Tibial nerve (tissue), 4 donors: ENCODE measurements at regions not wholly inside any gene's neighbourhood (a gene's known extent, or its start where the extent isn't known, plus 50 kb on each side); places are given as distances from the start of the nearest gene placed in this dataset.
"Not testable (repeated sequence)": the region's sequence is repeated elsewhere in the genome, so short reads cannot be mapped to it uniquely, and the experiment has no call there.

Experiments
- DNase-seq, 2 donors: peaks; one replicate each; pipeline ENCODE4 v3.0.0-alpha.2; 2019; ENCODE audit warnings: low spot score in 2 of 2
- H3K27ac ChIP-seq, 4 donors: fragments of 200-600 bp; sonication (generic) in 3 of 4; one replicate each; pipeline ENCODE4 v1.5.1; 2017 to 2019; ENCODE audit warnings: mild to moderate bottlenecking in 1 of 4
- H3K27me3 ChIP-seq, 2 donors: fragments of 200-600 bp; sonication (generic) in 1 of 2; one replicate each; pipeline versions ENCODE4 v1.5.1 to v1.6.0; 2017 to 2019
- H3K36me3 ChIP-seq, 3 donors: fragments of 200-600 bp; sonication (generic); one replicate each; pipeline ENCODE4 v1.5.1; 2018 to 2019
- H3K4me1 ChIP-seq, 4 donors: fragments of 200-600 bp; sonication (generic) in 3 of 4; one replicate each; pipeline ENCODE4 v1.5.1; 2017 to 2019
- H3K4me3 ChIP-seq, 4 donors: fragments of 200-600 bp; sonication (generic) in 3 of 4; one replicate each; pipeline ENCODE4 v1.5.1; 2017 to 2019; ENCODE audit warnings: mild to moderate bottlenecking in 1 of 4, moderate library complexity in 1 of 4
- H3K9me3 ChIP-seq, 4 donors: fragments of 200-600 bp; sonication (generic) in 3 of 4; one replicate each; pipeline ENCODE4 v1.5.1; 2017 to 2019
- EP300 ChIP-seq, 2 donors: sonication (generic); formaldehyde crosslinking; IDR thresholded peaks; one replicate each; pipeline ENCODE4 v1.6.1; 2017; ENCODE audit warnings: antibody characterized with exemption in 2 of 2, mild to moderate bottlenecking in 1 of 2
- POLR2A ChIP-seq, 2 donors: fragments of 450-650 bp; IDR thresholded peaks; one replicate each; pipeline ENCODE4 v1.6.1; 2017; ENCODE audit warnings: antibody characterized with exemption in 2 of 2, mild to moderate bottlenecking in 2 of 2, moderate library complexity in 2 of 2
- WGBS, 2 donors: methylation state at CpG; one replicate each; pipeline ENCODE4 v1.1.5; 2018; 5-methylcytosine and 5-hydroxymethylcytosine counted together
- TF ChIP-seq, protein P1 (sequence below), 5 experiments: fragments of 200-600 bp in 3 of 5; fragments of 450-650 bp in 2 of 5; sonication (generic) in 3 of 5; IDR thresholded peaks; one replicate each; pipeline ENCODE4 v1.5.1; 2016 to 2019; ENCODE audit warnings: antibody characterized with exemption in 5 of 5, mild to moderate bottlenecking in 3 of 5, moderate library complexity in 2 of 5

DNA sequence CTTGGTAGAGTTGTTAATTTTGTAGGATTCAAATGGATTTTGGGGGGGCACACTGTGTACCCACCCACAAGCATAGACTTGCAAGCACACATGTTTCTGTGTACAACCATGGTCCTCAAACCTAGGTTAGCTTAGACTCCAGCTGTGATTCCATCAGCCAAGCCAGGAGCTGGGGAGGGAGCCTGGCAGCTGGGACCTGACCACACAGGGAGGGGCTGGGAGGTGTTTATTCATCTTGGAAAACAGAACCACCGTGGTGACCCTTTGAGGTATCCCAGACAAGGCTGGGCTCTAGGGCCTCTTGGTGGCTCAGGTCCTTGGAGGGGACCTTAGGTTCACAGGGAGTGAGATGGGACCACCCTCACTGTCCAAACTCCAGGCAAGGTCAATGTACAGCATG, 410.3 kb downstream of the NEBL start:
- DNase-seq = no peak
- H3K27ac ChIP-seq = no peak overlapping the region
- no peak overlapping the region for H3K4me3 ChIP-seq
- H3K27me3 ChIP-seq = no peaks in the 10 kb centered on the region
- peaks cover 0 to 3% (median 0%) of the 10 kb centered on the region in 4 donors for H3K4me1 ChIP-seq
- TF ChIP-seq, protein P1, sequence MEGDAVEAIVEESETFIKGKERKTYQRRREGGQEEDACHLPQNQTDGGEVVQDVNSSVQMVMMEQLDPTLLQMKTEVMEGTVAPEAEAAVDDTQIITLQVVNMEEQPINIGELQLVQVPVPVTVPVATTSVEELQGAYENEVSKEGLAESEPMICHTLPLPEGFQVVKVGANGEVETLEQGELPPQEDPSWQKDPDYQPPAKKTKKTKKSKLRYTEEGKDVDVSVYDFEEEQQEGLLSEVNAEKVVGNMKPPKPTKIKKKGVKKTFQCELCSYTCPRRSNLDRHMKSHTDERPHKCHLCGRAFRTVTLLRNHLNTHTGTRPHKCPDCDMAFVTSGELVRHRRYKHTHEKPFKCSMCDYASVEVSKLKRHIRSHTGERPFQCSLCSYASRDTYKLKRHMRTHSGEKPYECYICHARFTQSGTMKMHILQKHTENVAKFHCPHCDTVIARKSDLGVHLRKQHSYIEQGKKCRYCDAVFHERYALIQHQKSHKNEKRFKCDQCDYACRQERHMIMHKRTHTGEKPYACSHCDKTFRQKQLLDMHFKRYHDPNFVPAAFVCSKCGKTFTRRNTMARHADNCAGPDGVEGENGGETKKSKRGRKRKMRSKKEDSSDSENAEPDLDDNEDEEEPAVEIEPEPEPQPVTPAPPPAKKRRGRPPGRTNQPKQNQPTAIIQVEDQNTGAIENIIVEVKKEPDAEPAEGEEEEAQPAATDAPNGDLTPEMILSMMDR (IDR thresholded peaks at IDR 0.05) = no peak
- TF ChIP-seq POLR2A (IDR thresholded peaks at IDR 0.05) (no peak), EP300 (IDR thresholded peaks at IDR 0.05) (no peak)
- 14 to 57% methylated on average over 1 of the region's 1 CpG for WGBS, 2 donors
- no peaks in the 10 kb centered on the region for H3K36me3 ChIP-seq
- H3K9me3 ChIP-seq = no peaks in the 10 kb centered on the region

DNA sequence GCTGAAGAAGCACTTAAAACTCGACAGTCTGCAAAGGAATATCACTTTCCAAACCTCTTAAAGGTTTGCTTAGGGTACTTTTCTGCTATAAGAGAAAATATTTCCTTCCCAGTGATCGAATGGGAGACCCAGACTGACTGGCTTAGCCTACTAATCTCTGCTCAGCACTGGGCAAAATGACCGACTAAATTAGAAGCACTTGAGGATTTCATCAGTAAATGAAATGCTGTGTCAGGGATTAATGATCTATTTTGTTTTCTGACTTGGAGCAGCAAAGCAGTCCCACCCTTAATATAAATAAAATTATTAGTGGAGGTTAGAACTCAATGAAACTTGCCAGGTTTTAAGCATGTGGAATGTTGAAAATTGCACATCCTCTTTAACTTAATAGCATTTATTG, 411.6 kb downstream of the NEBL start:
- Histone ChIP-seq H3K27me3 (no peaks in the 10 kb centered on the region), H3K9me3 (no peaks in the 10 kb centered on the region), H3K4me1 (peaks cover 0 to 3% (median 0%) of the 10 kb centered on the region in 4 donors), H3K4me3 (no peak overlapping the region), H3K36me3 (no peaks in the 10 kb centered on the region), H3K27ac (no peak overlapping the region)
- TF ChIP-seq POLR2A (IDR thresholded peaks at IDR 0.05) = no peak
- no peak for TF ChIP-seq EP300 (IDR thresholded peaks at IDR 0.05)
- TF ChIP-seq, protein P1 (IDR thresholded peaks at IDR 0.05) = no peak
- 60 to 62% methylated on average over 3 of the region's 3 CpGs for WGBS, 2 donors
- no peak for DNase-seq

DNA sequence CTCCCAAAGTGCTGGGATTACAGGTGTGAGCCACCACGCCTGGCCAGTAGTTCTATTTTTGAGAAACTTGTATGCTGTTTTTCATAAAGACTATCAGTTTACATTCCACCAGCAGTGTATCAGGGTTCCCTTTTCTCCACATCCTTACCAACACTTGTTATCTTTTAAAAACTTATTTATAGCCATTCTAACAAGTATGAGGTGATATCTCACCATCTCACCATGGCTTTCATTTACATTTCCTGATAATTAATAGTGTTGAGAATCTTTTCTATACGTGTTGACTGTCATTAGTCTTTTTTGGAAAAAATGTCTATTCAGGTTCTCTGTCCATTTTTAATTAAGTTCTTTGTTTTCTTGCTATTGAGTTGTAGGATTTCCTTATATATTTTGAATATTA, 416.1 kb downstream of the NEBL start:
- Histone ChIP-seq H3K27ac (no peak overlapping the region), H3K4me3 (no peak overlapping the region), H3K36me3 (no peaks in the 10 kb centered on the region), H3K27me3 (no peaks in the 10 kb centered on the region), H3K4me1 (peaks cover 0 to 3% (median 0%) of the 10 kb centered on the region in 4 donors), H3K9me3 (no peaks in the 10 kb centered on the region)
- no peak for TF ChIP-seq EP300 (IDR thresholded peaks at IDR 0.05)
- TF ChIP-seq POLR2A (IDR thresholded peaks at IDR 0.05) = no peak
- TF ChIP-seq, protein P1 (IDR thresholded peaks at IDR 0.05) = no peak
- DNase-seq = no peak
- 88 to 92% methylated on average over 2 of the region's 2 CpGs for WGBS, 2 donors

DNA sequence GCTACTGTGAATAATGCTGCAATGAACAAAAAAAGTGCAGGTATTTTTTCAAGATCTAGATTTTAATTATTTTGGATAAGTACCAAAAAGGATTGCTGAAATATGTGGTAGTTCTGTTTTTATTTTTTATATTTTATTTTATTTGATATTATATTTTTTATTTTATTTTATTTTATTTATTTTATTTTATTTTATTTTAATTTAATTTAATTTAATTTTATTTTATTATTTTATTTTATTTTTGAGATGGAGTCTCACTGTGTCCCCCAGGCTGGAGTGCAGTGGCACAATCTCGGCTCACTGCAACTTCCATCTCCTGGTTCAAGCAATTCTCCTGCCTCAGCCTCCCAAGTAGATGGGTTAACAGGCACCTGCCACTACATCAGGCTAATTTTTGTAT, 416.5 kb downstream of the NEBL start:
- not testable (repeated sequence) for H3K4me3 ChIP-seq, H3K9me3 ChIP-seq, H3K27ac ChIP-seq, DNase-seq, H3K27me3 ChIP-seq, H3K4me1 ChIP-seq, H3K36me3 ChIP-seq
- 96 to 100% methylated on average over 1 of the region's 1 CpG for WGBS, 2 donors

DNA sequence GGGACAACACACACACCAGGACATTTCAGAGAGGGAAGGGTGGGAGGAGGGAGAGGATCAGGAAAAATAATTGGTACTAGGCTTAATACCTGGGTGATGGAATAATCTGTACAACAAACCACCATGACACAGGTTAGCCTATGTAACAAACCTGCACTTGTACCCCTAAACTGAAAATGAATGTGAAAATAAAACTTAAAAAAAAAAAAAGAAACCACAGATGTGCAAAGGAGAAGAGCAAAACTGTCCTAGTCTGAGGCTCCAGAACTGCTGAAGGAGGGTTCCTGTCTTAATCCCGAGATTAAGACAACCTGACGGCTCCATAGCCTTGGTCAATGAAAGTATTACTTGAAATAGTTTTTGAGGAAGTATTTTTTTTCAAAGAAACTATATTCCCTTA, 423.0 kb downstream of the NEBL start:
- H3K27ac ChIP-seq = no peak overlapping the region
- H3K36me3 ChIP-seq = no peaks in the 10 kb centered on the region
- no peak overlapping the region for H3K4me3 ChIP-seq
- no peaks in the 10 kb centered on the region for H3K4me1 ChIP-seq
- no peak for DNase-seq
- no peaks in the 10 kb centered on the region for H3K27me3 ChIP-seq
- H3K9me3 ChIP-seq = no peaks in the 10 kb centered on the region
- TF ChIP-seq POLR2A (IDR thresholded peaks at IDR 0.05) (no peak), EP300 (IDR thresholded peaks at IDR 0.05) (no peak)
- TF ChIP-seq, protein P1 (IDR thresholded peaks at IDR 0.05) = no peak
- 79 to 84% methylated on average over 2 of the region's 2 CpGs for WGBS, 2 donors
